ENCODE measurements at regions not wholly inside any gene's neighbourhood (a gene's known extent, or its start where the extent isn't known, plus 50 kb on each side); places are given as distances from the start of the nearest gene placed in this dataset.

GRCh38 chr5:143488381-143488780, 84.9 kb upstream of the NR3C1 start:
- Histone ChIP-seq H3K27ac (ENCODE audit: low read length) (no peak overlapping the region), H3K4me1 (ENCODE audit: control insufficient read depth, insufficient read depth, low read length) (no peaks in the 10 kb centered on the region), H3K9me3 (ENCODE audit: control insufficient read depth, insufficient read depth, low read depth, low read length) (no peaks in the 10 kb centered on the region), H3K36me3 (ENCODE audit: control insufficient read depth, insufficient read depth, low read length) (no peaks in the 10 kb centered on the region), H3K4me3 (ENCODE audit: low read depth in 2 of 2, low read length in 2 of 2) (no peak overlapping the region), H3K27me3 (ENCODE audit: control insufficient read depth, insufficient read depth, low read length) (no peaks in the 10 kb centered on the region)
- in situ Hi-C loops (cut with HindIII; ENCODE audit: low pct_unique_long_range_greater_than_20kb, low sequenced_read_pairs), result no loop called here
- no peak for ATAC-seq
- no TSS peak for BruUV-seq (replicated peaks)
- CTCF ChIA-PET, result no interaction called here
- TF ChIP-seq SIN3A (IDR thresholded peaks at IDR 0.05; ENCODE audit: borderline replicate concordance, insufficient read depth, low read depth, low read length), result no peak
- TF ChIP-seq POLR2AphosphoS5 (IDR thresholded peaks at IDR 0.05; ENCODE audit: low read depth, low read length), result no peak
- TF ChIP-seq CTCF (IDR thresholded peaks at IDR 0.05), result no peak
- no peak for TF ChIP-seq REST (IDR thresholded peaks at IDR 0.05; ENCODE audit: insufficient read depth in 1 of 2, low read depth in 2 of 2, low read length in 1 of 2)
- TF ChIP-seq TCF7L2 (IDR thresholded peaks at IDR 0.05; ENCODE audit: low read depth, low read length), result no peak
- DNase-seq (ENCODE audit: low read depth, low spot score), result no peak
- POLR2A ChIA-PET, result no interaction called here
- intact Hi-C loops (cut with micrococcal nuclease; ENCODE audit: unreplicated experiment), result no loop called here

- no peak for ATAC-seq
- ChIA-PET CTCF (no interaction called here), POLR2A (no interaction called here)
- Histone ChIP-seq H3K36me3 (ENCODE audit: control insufficient read depth, insufficient read depth, low read length) (no peaks in the 10 kb centered on the region), H3K27me3 (ENCODE audit: control insufficient read depth, insufficient read depth, low read length) (no peaks in the 10 kb centered on the region), H3K4me3 (ENCODE audit: low read depth in 2 of 2, low read length in 2 of 2) (no peak overlapping the region), H3K9me3 (ENCODE audit: control insufficient read depth, insufficient read depth, low read depth, low read length) (no peaks in the 10 kb centered on the region), H3K4me1 (ENCODE audit: control insufficient read depth, insufficient read depth, low read length) (no peaks in the 10 kb centered on the region), H3K27ac (ENCODE audit: low read length) (no peak overlapping the region)
- in situ Hi-C loops (cut with HindIII; ENCODE audit: low pct_unique_long_range_greater_than_20kb, low sequenced_read_pairs), result no loop called here
- no peak for TF ChIP-seq SIN3A (IDR thresholded peaks at IDR 0.05; ENCODE audit: borderline replicate concordance, insufficient read depth, low read depth, low read length)
- TF ChIP-seq TCF7L2 (IDR thresholded peaks at IDR 0.05; ENCODE audit: low read depth, low read length), result no peak
- no peak for TF ChIP-seq POLR2AphosphoS5 (IDR thresholded peaks at IDR 0.05; ENCODE audit: low read depth, low read length)
- no peak for TF ChIP-seq CTCF (IDR thresholded peaks at IDR 0.05)
- no peak for TF ChIP-seq REST (IDR thresholded peaks at IDR 0.05; ENCODE audit: insufficient read depth in 1 of 2, low read depth in 2 of 2, low read length in 1 of 2)
- intact Hi-C loops (cut with micrococcal nuclease; ENCODE audit: unreplicated experiment), result no loop called here
- DNase-seq (ENCODE audit: low read depth, low spot score), result no peak
- no TSS peak for BruUV-seq (replicated peaks)
Measured at GRCh38 chr5:143484601-143485000, 81.1 kb upstream of the NR3C1 start.
